H1 (cell line): ENCODE measurements at regions not wholly inside any gene's neighbourhood (a gene's known extent, or its start where the extent isn't known, plus 50 kb on each side); places are given as distances from the start of the nearest gene placed in this dataset.

Experiments
- CHD1 ChIP-seq: IDR thresholded peaks from 2 replicates; pipeline ENCODE4 v1.6.1; 2012; ENCODE audit warnings: low read depth, low read length, improper control_type of control experiment
- SAP30 ChIP-seq: fragments of 300-600 bp; sonication (generic); IDR thresholded peaks from 2 replicates; pipeline ENCODE4 v1.7.1; 2012; ENCODE audit warnings: low read length, moderate library complexity, mild to moderate bottlenecking, inconsistent platforms; ENCODE audit not compliant: insufficient read depth, insufficient replicate concordance
- USF2 ChIP-seq: IDR thresholded peaks from 2 replicates; pipeline ENCODE4 v1.6.1; 2011; ENCODE audit warnings: low read length, improper control_type of control experiment

- TF ChIP-seq USF2 (no peak), SAP30 (no peak), CHD1 (no peak)
These were observed 266.4 kb upstream of the ZNF608 start (continued) for GRCh38 chr5:125012727-125013451.
